Common myeloid progenitor, CD34-positive (primary cell): ENCODE measurements at regions not wholly inside any gene's neighbourhood (a gene's known extent, or its start where the extent isn't known, plus 50 kb on each side); places are given as distances from the start of the nearest gene placed in this dataset.

Experiments used
- CTCF ChIA-PET: fragments of 350-600 bp; sonication (Branson Sonifier 250); formaldehyde crosslinking; loops from one replicate; lab custom pipeline; 2021; ENCODE audit warnings: antibody characterized with exemption; lab: Charles Lee
- POLR2A ChIA-PET: fragments of 350-600 bp; sonication (Branson Sonifier 250); formaldehyde crosslinking; loops from one replicate; lab custom pipeline; 2021; ENCODE audit warnings: antibody characterized with exemption; lab: Charles Lee
- DNase-seq, 3 donors: peaks; one replicate each; pipeline versions ENCODE4 v3.0.0 to v3.0.0-alpha.2; 2013
- H3K27ac ChIP-seq, 2 experiments: 1 replicate in 1 of 2; 2 replicates in 1 of 2; pipeline ENCODE4 v1.7.0; 2013; ENCODE audit warnings: inconsistent platforms in 2 of 2, low read length in 2 of 2, mild to moderate bottlenecking in 2 of 2, low read depth in 1 of 2, moderate library complexity in 1 of 2; ENCODE audit not compliant: severe bottlenecking in 2 of 2, insufficient read depth in 1 of 2, poor library complexity in 1 of 2
- H3K27me3 ChIP-seq, 5 experiments: replicated peaks in 2 of 5; 1 replicate in 3 of 5; 2 replicates in 2 of 5; pipeline versions ENCODE4 v1.6.1 to v1.7.0; 2013; ENCODE audit warnings: low read length in 4 of 5, mild to moderate bottlenecking in 2 of 5, moderate library complexity in 2 of 5, inconsistent platforms in 1 of 5; ENCODE audit not compliant: insufficient read depth in 5 of 5, control insufficient read depth in 4 of 5
- H3K36me3 ChIP-seq, 4 experiments: 1 replicate in 2 of 4; 2 replicates in 2 of 4; pipeline versions ENCODE4 v1.6.1 to v1.7.0; 2013; ENCODE audit warnings: low read length in 3 of 4, control low read depth in 1 of 4, mild to moderate bottlenecking in 1 of 4; ENCODE audit not compliant: control insufficient read depth in 4 of 4, insufficient read depth in 4 of 4
- H3K4me1 ChIP-seq, 4 experiments: 1 replicate in 3 of 4; 2 replicates in 1 of 4; pipeline versions ENCODE4 v1.6.1 to v1.7.1; 2013; ENCODE audit warnings: low read length in 3 of 4, mild to moderate bottlenecking in 3 of 4, control low read depth in 1 of 4, inconsistent platforms in 1 of 4, moderate library complexity in 1 of 4; ENCODE audit not compliant: control insufficient read depth in 4 of 4, insufficient read depth in 4 of 4; ENCODE audit errors: control extremely low read depth in 1 of 4
- H3K4me3 ChIP-seq, 7 experiments: 1 replicate in 4 of 7; 2 replicates in 3 of 7; pipeline versions ENCODE4 v1.5.1 to v1.7.0; 2013; ENCODE audit warnings: mild to moderate bottlenecking in 7 of 7, low read length in 6 of 7, moderate library complexity in 6 of 7, inconsistent platforms in 2 of 7, low read depth in 2 of 7, control low read depth in 1 of 7; ENCODE audit not compliant: insufficient read depth in 4 of 7, control insufficient read depth in 1 of 7; ENCODE audit errors: extremely low read depth in 1 of 7
- H3K9me3 ChIP-seq, 5 experiments: 1 replicate in 4 of 5; 2 replicates in 1 of 5; pipeline versions ENCODE4 v1.6.1 to v1.7.1; 2013; ENCODE audit warnings: low read length in 4 of 5, mild to moderate bottlenecking in 2 of 5, inconsistent platforms in 1 of 5, low read depth in 1 of 5, moderate library complexity in 1 of 5; ENCODE audit not compliant: control insufficient read depth in 4 of 5, insufficient read depth in 2 of 5; ENCODE audit errors: control extremely low read depth in 1 of 5
- WGBS: methylation state at CpG from one replicate; pipeline ENCODE4 v1.1.5; 2013; ENCODE audit not compliant: insufficient coverage; 5-methylcytosine and 5-hydroxymethylcytosine counted together

- Histone ChIP-seq H3K27ac (no peak overlapping the region), H3K27me3 (no peaks in the 10 kb centered on the region), H3K9me3 (peaks cover 0 to 2% (median 0%) of the 10 kb centered on the region in 5 experiments), H3K4me1 (no peaks in the 10 kb centered on the region), H3K4me3 (no peak overlapping the region), H3K36me3 (no peaks in the 10 kb centered on the region)
- WGBS, result 94% methylated on average over 21 of the region's 23 CpGs
- ChIA-PET CTCF (no interaction called here), POLR2A (no interaction called here)
- no peak for DNase-seq
These were observed 395.7 kb upstream of the SALL3 start for GRCh38 chr18:78583739-78584458.

GRCh38 chr18:78584459-78585022, 395.1 kb upstream of the SALL3 start:
- Histone ChIP-seq H3K9me3 (no peaks in the 10 kb centered on the region), H3K27ac (no peak overlapping the region), H3K4me1 (no peaks in the 10 kb centered on the region), H3K27me3 (no peaks in the 10 kb centered on the region), H3K4me3 (no peak overlapping the region), H3K36me3 (no peaks in the 10 kb centered on the region)
- ChIA-PET POLR2A (no interaction called here), CTCF (no interaction called here)
- DNase-seq, result no peak
- 96% methylated on average over 19 of the region's 19 CpGs for WGBS

- Histone ChIP-seq H3K4me3 (no peak overlapping the region), H3K36me3 (no peaks in the 10 kb centered on the region), H3K4me1 (no peaks in the 10 kb centered on the region), H3K27me3 (no peaks in the 10 kb centered on the region), H3K27ac (no peak overlapping the region), H3K9me3 (peaks cover 0 to 2% (median 0%) of the 10 kb centered on the region in 5 experiments)
- DNase-seq, result no peak
- ChIA-PET POLR2A (no interaction called here), CTCF (no interaction called here)
- WGBS, result 95% methylated on average over 5 of the region's 7 CpGs
These were observed 393.0 kb upstream of the SALL3 start for GRCh38 chr18:78586586-78586985.

GRCh38 chr18:78587096-78587495, 392.5 kb upstream of the SALL3 start:
- Histone ChIP-seq H3K36me3 (no peaks in the 10 kb centered on the region), H3K27me3 (no peaks in the 10 kb centered on the region), H3K9me3 (peaks cover 0 to 3% (median 0%) of the 10 kb centered on the region in 5 experiments), H3K4me3 (no peak overlapping the region), H3K4me1 (no peaks in the 10 kb centered on the region), H3K27ac (no peak overlapping the region)
- CTCF ChIA-PET, result no interaction called here
- WGBS, result 96% methylated on average over 8 of the region's 11 CpGs
- DNase-seq, result no peak
- POLR2A ChIA-PET, result no interaction called here

GRCh38 chr18:78587626-78588600, 391.7 kb upstream of the SALL3 start:
- WGBS, result 95% methylated on average over 23 of the region's 24 CpGs
- POLR2A ChIA-PET, result no interaction called here

GRCh38 chr18:78589916-78590437, 389.6 kb upstream of the SALL3 start:
- ChIA-PET CTCF (no interaction called here), POLR2A (no interaction called here)
- Histone ChIP-seq H3K27me3 (no peaks in the 10 kb centered on the region), H3K4me1 (no peaks in the 10 kb centered on the region), H3K9me3 (peaks cover 0 to 12% (median 1%) of the 10 kb centered on the region in 5 experiments), H3K27ac (no peak overlapping the region), H3K4me3 (no peak overlapping the region), H3K36me3 (no peaks in the 10 kb centered on the region)
- DNase-seq, result no peak
- 94% methylated on average over 9 of the region's 9 CpGs for WGBS

More at GRCh38 chr18:78587626-78588600, 391.7 kb upstream of the SALL3 start:
- H3K36me3 ChIP-seq, result no peaks in the 10 kb centered on the region
- no peak overlapping the region for H3K4me3 ChIP-seq
- no peaks in the 10 kb centered on the region for H3K27me3 ChIP-seq
- no peaks in the 10 kb centered on the region for H3K4me1 ChIP-seq
- H3K9me3 ChIP-seq, result peaks cover 0 to 4% (median 0%) of the 10 kb centered on the region in 5 experiments
- no peak for DNase-seq
- CTCF ChIA-PET, result no interaction called here
- no peak overlapping the region for H3K27ac ChIP-seq
